Right lobe of liver (tissue), 4 donors: ENCODE measurements at regions not wholly inside any gene's neighbourhood (a gene's known extent, or its start where the extent isn't known, plus 50 kb on each side); places are given as distances from the start of the nearest gene placed in this dataset.

Experiments used
- CTCF ChIP-seq, 4 donors: fragments of 200-600 bp in 3 of 4; fragments of 450-650 bp in 1 of 4; IDR thresholded peaks; one replicate each; pipeline versions ENCODE4 v1.5.1 to v1.8.0; 2016 to 2022; ENCODE audit warnings: antibody characterized with exemption in 4 of 4, mild to moderate bottlenecking in 2 of 4
- POLR2A ChIP-seq: fragments of 450-650 bp; IDR thresholded peaks from one replicate; pipeline ENCODE4 v1.6.1; 2017; ENCODE audit warnings: antibody characterized with exemption, mild to moderate bottlenecking
- donor health status: DM: no; HTN: no; CAD: no.
- donor health status: DM: no; HTN: no; CAD: no.
- donor health status: DM: no; HTN: yes; CAD: no.

GRCh38 chr2:83997889-83998288 lies 461.2 kb downstream of the SUCLG1 start:
- no peak for TF ChIP-seq CTCF (IDR thresholded peaks at IDR 0.05)
- no peak for TF ChIP-seq POLR2A
